AML-193 (cell line): ENCODE measurements at regions not wholly inside any gene's neighbourhood (a gene's known extent, or its start where the extent isn't known, plus 50 kb on each side); places are given as distances from the start of the nearest gene placed in this dataset.

Source experiments
- DNase-seq, 2 experiments: peaks; one replicate each; lab custom pipeline; 2025; lab: John Stamatoyannopoulos, UW

GRCh38 chr21:35367553-35367952 is 318.5 kb upstream of the RUNX1 start:
- DNase-seq: no peak

GRCh38 chr21:35366394-35367080 is 317.4 kb upstream of the RUNX1 start:
- no peak for DNase-seq

- DNase-seq: no peak
Observed at GRCh38 chr21:35363458-35363857, 314.4 kb upstream of the RUNX1 start.

GRCh38 chr21:35361988-35362387 is 312.9 kb upstream of the RUNX1 start:
- no peak for DNase-seq

GRCh38 chr21:35360870-35361570 is 311.9 kb upstream of the RUNX1 start:
- DNase-seq: no peak

DNA sequence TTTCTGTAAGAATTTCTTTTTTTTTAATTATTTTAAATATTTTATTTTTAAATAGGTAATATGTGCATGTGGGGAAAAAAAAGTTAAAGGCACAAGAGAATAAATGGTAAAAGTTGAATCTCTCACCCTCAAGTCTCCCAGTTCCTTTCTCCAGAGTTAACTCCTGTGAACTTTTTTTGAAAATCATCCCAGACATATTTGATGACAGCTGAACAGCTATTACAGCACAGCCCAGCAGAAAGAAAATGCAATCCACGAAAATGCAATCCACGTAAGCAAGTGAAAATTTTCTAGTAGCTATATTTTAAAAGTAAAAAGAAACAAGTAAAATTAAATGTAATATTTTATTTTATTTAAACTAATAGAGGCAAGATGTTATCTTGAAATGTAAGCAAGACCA is 310.0 kb upstream of the RUNX1 start:
- no peak for DNase-seq

DNA sequence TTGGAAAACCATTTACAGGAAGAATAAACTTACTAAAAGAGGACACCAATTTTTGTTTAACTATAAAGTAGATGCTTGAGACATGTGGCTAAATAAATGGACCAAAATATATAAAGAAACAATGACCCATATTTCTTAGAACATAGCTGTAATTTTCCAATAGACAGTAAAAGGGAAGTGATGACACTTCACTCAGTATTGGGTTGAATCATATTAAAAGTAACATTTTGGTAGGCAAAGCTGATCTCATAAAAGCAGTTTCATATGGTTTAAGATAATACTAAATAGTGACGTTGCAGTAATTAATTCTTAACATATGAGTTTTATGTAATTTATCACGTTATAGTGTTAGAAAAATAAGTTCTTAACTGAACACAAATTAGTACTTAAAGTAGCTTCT is 308.9 kb upstream of the RUNX1 start:
- no peak for DNase-seq

DNA sequence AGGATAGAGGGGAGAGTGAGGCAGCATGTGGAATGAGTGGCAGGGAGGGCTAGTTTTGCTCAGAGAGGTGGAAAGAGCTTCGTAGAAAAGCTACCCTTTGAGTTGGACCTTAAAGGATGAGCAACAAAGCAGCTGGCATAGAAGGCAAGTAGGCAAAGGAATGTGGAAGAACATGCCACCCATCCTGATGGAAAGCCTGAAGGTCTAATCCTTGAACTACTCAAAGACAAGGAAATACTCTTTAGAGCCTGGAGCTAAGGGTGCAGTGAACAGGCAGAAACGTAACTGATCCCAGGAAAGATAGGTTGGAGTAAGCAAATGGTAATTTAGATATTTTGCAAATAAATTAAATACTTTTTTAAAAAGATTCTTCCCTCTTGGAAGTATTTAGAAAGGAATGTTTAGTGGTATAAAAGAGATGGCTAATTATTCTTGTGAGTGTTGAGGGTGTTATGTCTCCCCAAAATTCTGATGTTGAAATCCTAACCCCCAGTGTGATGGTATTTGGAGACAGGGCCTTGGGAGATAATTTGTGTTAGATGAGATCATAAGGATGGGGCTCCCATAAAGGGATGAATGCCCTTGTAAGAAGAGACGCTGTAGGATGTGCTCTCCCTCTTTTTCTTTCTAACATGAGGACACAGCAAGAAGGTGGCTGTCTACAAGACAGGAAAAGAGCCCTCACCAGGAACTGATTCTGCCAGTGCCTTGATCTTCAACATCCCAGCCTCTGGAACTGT is 308.1 kb upstream of the RUNX1 start:
- DNase-seq: no peak

DNA sequence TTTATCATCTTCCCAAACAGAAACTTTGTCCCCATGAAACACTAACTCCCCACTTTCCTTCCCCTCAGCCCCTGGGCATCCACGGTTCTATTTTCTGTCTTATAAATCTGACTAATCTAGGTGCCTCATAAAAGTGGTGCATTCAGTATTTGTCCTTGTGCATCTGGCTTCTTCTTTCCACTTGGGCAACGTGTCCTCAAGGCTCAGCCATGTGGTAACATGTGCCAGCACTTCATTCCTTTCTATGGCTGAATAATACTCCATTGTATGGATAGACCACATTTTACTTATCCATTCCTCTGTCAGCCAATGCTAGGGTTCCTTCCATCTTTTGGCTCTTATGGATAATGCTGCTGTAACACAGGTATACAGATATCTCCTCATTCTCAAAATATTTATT is 305.0 kb upstream of the RUNX1 start:
- DNase-seq: no peak

GRCh38 chr21:35352793-35353192 is 303.7 kb upstream of the RUNX1 start:
- DNase-seq: no peak

GRCh38 chr21:35352066-35352770 is 303.1 kb upstream of the RUNX1 start:
- DNase-seq: no peak

DNA sequence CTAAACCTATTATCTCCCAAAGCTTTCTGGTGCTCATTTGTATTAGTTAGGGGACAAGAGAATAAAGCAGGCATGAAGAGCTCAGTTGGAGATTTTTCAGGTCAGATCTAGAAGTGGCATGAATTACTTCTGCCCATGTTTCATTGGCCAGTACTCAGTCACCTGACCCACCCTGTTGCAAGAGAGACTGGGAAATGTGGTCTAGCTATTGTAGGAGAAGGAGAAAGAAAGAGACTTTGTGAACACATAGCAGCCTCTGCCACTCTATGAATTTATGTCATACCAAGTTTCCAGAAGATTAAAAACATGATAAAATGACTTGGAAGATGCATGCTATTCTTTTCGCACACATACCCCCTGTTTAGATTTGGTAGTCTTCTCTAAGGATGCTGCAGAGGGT is 302.3 kb upstream of the RUNX1 start:
- DNase-seq: no peak

DNA sequence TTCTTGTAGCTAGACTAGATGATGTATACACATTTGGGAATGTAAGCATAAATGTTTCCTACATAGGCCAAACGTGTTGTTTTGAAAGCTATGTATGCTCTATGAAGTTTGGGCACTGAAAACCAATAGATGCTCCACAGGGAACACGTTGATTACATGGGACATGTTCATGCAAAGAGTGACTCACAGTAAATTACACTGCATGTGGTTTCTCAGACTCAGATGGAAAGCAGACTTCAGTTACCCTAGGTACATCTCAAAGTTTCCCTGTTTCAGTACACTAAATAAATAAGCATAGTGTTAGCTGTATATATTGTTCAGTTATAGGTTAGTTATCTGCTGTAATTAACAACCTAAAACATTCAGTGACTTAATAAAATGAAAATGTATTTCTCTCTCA is 301.9 kb upstream of the RUNX1 start:
- no peak for DNase-seq

- DNase-seq: no peak
Observed at GRCh38 chr21:35349376-35350080, 300.4 kb upstream of the RUNX1 start.

- DNase-seq: no peak
Observed at GRCh38 chr21:35348686-35349085, 299.6 kb upstream of the RUNX1 start.

GRCh38 chr21:35346697-35347096 is 297.6 kb upstream of the RUNX1 start:
- DNase-seq: no peak

- no peak for DNase-seq
Observed at GRCh38 chr21:35345954-35346353, 296.9 kb upstream of the RUNX1 start.

- DNase-seq: no peak
Observed at GRCh38 chr21:35344582-35344981, 295.5 kb upstream of the RUNX1 start.

- no peak for DNase-seq
Observed at GRCh38 chr21:35343046-35343819, 294.1 kb upstream of the RUNX1 start.

GRCh38 chr21:35342440-35342839 is 293.3 kb upstream of the RUNX1 start:
- no peak for DNase-seq

- no peak for DNase-seq
Observed at GRCh38 chr21:35340273-35340672, 291.2 kb upstream of the RUNX1 start.
